ENCODE measurements at regions not wholly inside any gene's neighbourhood (a gene's known extent, or its start where the extent isn't known, plus 50 kb on each side); places are given as distances from the start of the nearest gene placed in this dataset.

DNA sequence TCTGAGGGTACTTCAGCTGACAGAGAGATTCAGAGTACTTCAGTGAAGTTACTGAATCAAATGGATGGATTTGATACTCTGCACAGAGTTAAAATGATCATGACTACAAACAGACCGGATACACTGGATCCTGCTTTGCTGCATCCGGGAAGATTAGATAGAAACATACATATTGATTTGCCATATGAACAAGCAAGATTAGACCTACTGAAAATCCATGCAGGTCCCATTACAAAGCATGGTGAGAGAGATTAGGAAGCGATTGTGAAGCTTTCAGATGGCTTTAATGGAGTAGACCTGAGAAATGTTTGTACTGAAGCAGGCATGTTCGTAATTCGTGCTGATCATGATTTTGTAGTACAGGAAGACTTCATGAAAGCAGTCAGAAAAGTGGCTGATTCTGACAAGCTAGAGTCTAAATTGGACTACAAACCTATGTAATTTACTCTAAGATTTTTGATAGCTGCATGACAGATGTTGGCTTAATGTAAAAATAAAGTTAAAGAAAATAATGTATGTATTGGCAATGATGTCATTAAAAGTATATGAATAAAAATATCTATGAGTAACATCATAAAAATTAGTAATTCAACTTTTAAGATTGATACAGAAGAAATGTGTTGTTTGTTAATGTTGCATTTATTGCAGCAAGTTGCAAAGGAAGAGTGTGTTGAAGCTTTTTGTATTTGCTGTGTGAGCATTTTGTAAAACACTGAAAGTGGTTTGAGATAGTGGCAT, 136.1 kb upstream of the RAP1B start:
- Histone ChIP-seq H3F3A (ENCODE audit: insufficient read depth, low read length) (no peaks in the 10 kb centered on the region), H3K79me2 (ENCODE audit: insufficient read depth, low read length) (no peaks in the 10 kb centered on the region), H3K9ac (ENCODE audit: low read length) (no peak overlapping the region), H3K36me3 (ENCODE audit: insufficient read depth, low read length) (no peaks in the 10 kb centered on the region), H3K27me3 (ENCODE audit: insufficient read depth, low read length) (no peaks in the 10 kb centered on the region), H3K4me1 (ENCODE audit: insufficient read depth, low read length, severe bottlenecking) (no peaks in the 10 kb centered on the region), H3K4me3 (ENCODE audit: low read depth, low read length, poor library complexity, severe bottlenecking) (no peak overlapping the region), H3K9me2 (ENCODE audit: low read depth, low read length) (no peaks in the 10 kb centered on the region), H3K4me2 (ENCODE audit: low read length) (no peak overlapping the region), H4K20me1 (ENCODE audit: insufficient read depth, low read length) (no peaks in the 10 kb centered on the region), H3K27ac (ENCODE audit: low read depth, low read length, poor library complexity, severe bottlenecking) (no peak overlapping the region), H3K9me3 (ENCODE audit: low read length) (no peaks in the 10 kb centered on the region), H2AFZ (ENCODE audit: low read length) (no peak overlapping the region)
- TF ChIP-seq, protein P1, sequence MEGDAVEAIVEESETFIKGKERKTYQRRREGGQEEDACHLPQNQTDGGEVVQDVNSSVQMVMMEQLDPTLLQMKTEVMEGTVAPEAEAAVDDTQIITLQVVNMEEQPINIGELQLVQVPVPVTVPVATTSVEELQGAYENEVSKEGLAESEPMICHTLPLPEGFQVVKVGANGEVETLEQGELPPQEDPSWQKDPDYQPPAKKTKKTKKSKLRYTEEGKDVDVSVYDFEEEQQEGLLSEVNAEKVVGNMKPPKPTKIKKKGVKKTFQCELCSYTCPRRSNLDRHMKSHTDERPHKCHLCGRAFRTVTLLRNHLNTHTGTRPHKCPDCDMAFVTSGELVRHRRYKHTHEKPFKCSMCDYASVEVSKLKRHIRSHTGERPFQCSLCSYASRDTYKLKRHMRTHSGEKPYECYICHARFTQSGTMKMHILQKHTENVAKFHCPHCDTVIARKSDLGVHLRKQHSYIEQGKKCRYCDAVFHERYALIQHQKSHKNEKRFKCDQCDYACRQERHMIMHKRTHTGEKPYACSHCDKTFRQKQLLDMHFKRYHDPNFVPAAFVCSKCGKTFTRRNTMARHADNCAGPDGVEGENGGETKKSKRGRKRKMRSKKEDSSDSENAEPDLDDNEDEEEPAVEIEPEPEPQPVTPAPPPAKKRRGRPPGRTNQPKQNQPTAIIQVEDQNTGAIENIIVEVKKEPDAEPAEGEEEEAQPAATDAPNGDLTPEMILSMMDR (IDR thresholded peaks at IDR 0.05; ENCODE audit: low read length): no peak
- TF ChIP-seq EZH2 (IDR thresholded peaks at IDR 0.05; ENCODE audit: borderline replicate concordance, low read length): no peak

DNA sequence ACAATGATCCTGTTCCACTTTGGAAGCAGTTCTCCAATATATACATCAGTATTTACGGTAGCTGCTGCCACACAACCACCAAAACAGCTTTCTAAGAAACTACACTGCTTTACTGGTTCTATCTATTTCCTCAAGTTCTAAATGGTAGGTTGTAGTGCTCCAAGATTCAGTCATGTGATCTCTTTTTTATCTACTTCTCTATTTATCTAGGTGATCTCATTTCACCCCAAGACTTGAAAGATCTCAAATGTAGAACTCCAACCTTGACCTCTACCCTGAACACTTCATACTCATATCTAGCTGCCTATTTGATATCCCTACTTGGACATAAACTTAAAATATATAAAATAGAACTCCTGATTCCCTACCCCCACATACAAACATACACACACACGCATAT, 133.9 kb upstream of the RAP1B start:
- H3K27ac ChIP-seq (ENCODE audit: low read depth, low read length, poor library complexity, severe bottlenecking): no peak overlapping the region
- H3K9me2 ChIP-seq (ENCODE audit: low read depth, low read length): no peaks in the 10 kb centered on the region
- no peak overlapping the region for H2AFZ ChIP-seq (ENCODE audit: low read length)
- no peaks in the 10 kb centered on the region for H3K9me3 ChIP-seq (ENCODE audit: low read length)
- no peaks in the 10 kb centered on the region for H3F3A ChIP-seq (ENCODE audit: insufficient read depth, low read length)
- TF ChIP-seq EZH2 (IDR thresholded peaks at IDR 0.05; ENCODE audit: borderline replicate concordance, low read length): no peak
- TF ChIP-seq, protein P1 (IDR thresholded peaks at IDR 0.05; ENCODE audit: low read length): no peak
- H4K20me1 ChIP-seq (ENCODE audit: insufficient read depth, low read length): no peaks in the 10 kb centered on the region
- no peak overlapping the region for H3K4me3 ChIP-seq (ENCODE audit: low read depth, low read length, poor library complexity, severe bottlenecking)
- H3K36me3 ChIP-seq (ENCODE audit: insufficient read depth, low read length): no peaks in the 10 kb centered on the region
- H3K4me2 ChIP-seq (ENCODE audit: low read length): no peak overlapping the region
- H3K9ac ChIP-seq (ENCODE audit: low read length): no peak overlapping the region
- H3K4me1 ChIP-seq (ENCODE audit: insufficient read depth, low read length, severe bottlenecking): no peaks in the 10 kb centered on the region
- H3K27me3 ChIP-seq (ENCODE audit: insufficient read depth, low read length): no peaks in the 10 kb centered on the region
- no peaks in the 10 kb centered on the region for H3K79me2 ChIP-seq (ENCODE audit: insufficient read depth, low read length)

DNA sequence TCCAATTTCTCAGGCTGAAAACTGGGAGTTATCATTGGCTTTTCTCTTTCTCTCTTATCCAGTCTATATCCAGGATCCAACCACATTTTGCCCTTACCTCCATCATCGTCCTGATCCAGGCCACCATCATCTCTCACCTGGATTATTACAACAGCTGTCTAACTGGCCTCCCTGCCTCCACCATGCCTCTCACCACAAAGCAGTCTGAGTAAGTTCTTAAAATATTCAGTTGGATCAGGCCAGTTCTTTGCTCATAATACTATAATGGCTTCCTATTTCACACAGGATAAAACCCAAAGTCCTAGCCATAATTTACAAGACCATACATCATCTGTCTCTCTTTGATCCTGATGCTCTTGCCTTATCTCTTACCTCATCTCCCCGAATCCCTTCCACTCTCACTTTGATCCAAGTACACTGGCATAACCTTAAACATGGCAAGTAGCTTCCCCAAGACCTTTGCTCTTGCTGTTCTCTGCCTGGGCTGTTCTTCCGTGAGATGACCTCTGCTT, 133.4 kb upstream of the RAP1B start:
- no peak overlapping the region for H2AFZ ChIP-seq (ENCODE audit: low read length)
- H3K27ac ChIP-seq (ENCODE audit: low read depth, low read length, poor library complexity, severe bottlenecking): no peak overlapping the region
- H3K9ac ChIP-seq (ENCODE audit: low read length): no peak overlapping the region
- no peaks in the 10 kb centered on the region for H3K9me2 ChIP-seq (ENCODE audit: low read depth, low read length)
- H3K36me3 ChIP-seq (ENCODE audit: insufficient read depth, low read length): no peaks in the 10 kb centered on the region
- H3K4me3 ChIP-seq (ENCODE audit: low read depth, low read length, poor library complexity, severe bottlenecking): no peak overlapping the region
- no peak overlapping the region for H3K4me2 ChIP-seq (ENCODE audit: low read length)
- H3K79me2 ChIP-seq (ENCODE audit: insufficient read depth, low read length): no peaks in the 10 kb centered on the region
- no peaks in the 10 kb centered on the region for H4K20me1 ChIP-seq (ENCODE audit: insufficient read depth, low read length)
- no peaks in the 10 kb centered on the region for H3K27me3 ChIP-seq (ENCODE audit: insufficient read depth, low read length)
- TF ChIP-seq, protein P1 (IDR thresholded peaks at IDR 0.05; ENCODE audit: low read length): no peak
- no peak for TF ChIP-seq EZH2 (IDR thresholded peaks at IDR 0.05; ENCODE audit: borderline replicate concordance, low read length)
- H3F3A ChIP-seq (ENCODE audit: insufficient read depth, low read length): no peaks in the 10 kb centered on the region
- no peaks in the 10 kb centered on the region for H3K4me1 ChIP-seq (ENCODE audit: insufficient read depth, low read length, severe bottlenecking)
- no peaks in the 10 kb centered on the region for H3K9me3 ChIP-seq (ENCODE audit: low read length)
